ENCODE measurements at regions not wholly inside any gene's neighbourhood (a gene's known extent, or its start where the extent isn't known, plus 50 kb on each side); places are given as distances from the start of the nearest gene placed in this dataset.

GRCh38 chr4:177064729-177065394 lies 244.8 kb upstream of the NEIL3 start:
- no peak overlapping the region for H3K4me3 ChIP-seq (ENCODE audit: low read depth in 1 of 2, low read length in 2 of 2)
- no peaks in the 10 kb centered on the region for H3K4me1 ChIP-seq (ENCODE audit: control insufficient read depth in 1 of 2, insufficient read depth in 2 of 2, low read length in 2 of 2)
- no peaks in the 10 kb centered on the region for H3K27me3 ChIP-seq (ENCODE audit: control insufficient read depth in 1 of 2, insufficient read depth in 2 of 2, low read length in 2 of 2)
- H3K9me3 ChIP-seq (ENCODE audit: control insufficient read depth in 1 of 2, low read length in 2 of 2), result no peaks in the 10 kb centered on the region
- no peak overlapping the region for H3K9ac ChIP-seq (ENCODE audit: low read depth in 1 of 2, low read length in 2 of 2)
- H3K36me3 ChIP-seq (ENCODE audit: control insufficient read depth in 1 of 2, insufficient read depth in 2 of 2, low read length in 2 of 2), result no peaks in the 10 kb centered on the region
- H3K27ac ChIP-seq (ENCODE audit: low read depth, low read length), result no peak overlapping the region

- Histone ChIP-seq H3K4me1 (ENCODE audit: control insufficient read depth in 1 of 2, insufficient read depth in 2 of 2, low read length in 2 of 2) (no peaks in the 10 kb centered on the region), H3K27me3 (ENCODE audit: control insufficient read depth in 1 of 2, insufficient read depth in 2 of 2, low read length in 2 of 2) (no peaks in the 10 kb centered on the region), H3K9me3 (ENCODE audit: control insufficient read depth in 1 of 2, low read length in 2 of 2) (no peaks in the 10 kb centered on the region), H3K4me3 (ENCODE audit: low read depth in 1 of 2, low read length in 2 of 2) (no peak overlapping the region), H3K9ac (ENCODE audit: low read depth in 1 of 2, low read length in 2 of 2) (no peak overlapping the region), H3K27ac (ENCODE audit: low read depth, low read length) (no peak overlapping the region), H3K36me3 (ENCODE audit: control insufficient read depth in 1 of 2, insufficient read depth in 2 of 2, low read length in 2 of 2) (no peaks in the 10 kb centered on the region)
Measured at GRCh38 chr4:177066746-177067145, 242.9 kb upstream of the NEIL3 start.

GRCh38 chr4:177070533-177071058 lies 239.1 kb upstream of the NEIL3 start:
- H3K27ac ChIP-seq (ENCODE audit: low read depth, low read length), result no peak overlapping the region
- H3K9me3 ChIP-seq (ENCODE audit: control insufficient read depth in 1 of 2, low read length in 2 of 2), result no peaks in the 10 kb centered on the region
- H3K4me3 ChIP-seq (ENCODE audit: low read depth in 1 of 2, low read length in 2 of 2), result no peak overlapping the region
- H3K27me3 ChIP-seq (ENCODE audit: control insufficient read depth in 1 of 2, insufficient read depth in 2 of 2, low read length in 2 of 2), result no peaks in the 10 kb centered on the region
- no peaks in the 10 kb centered on the region for H3K36me3 ChIP-seq (ENCODE audit: control insufficient read depth in 1 of 2, insufficient read depth in 2 of 2, low read length in 2 of 2)
- no peak overlapping the region for H3K9ac ChIP-seq (ENCODE audit: low read depth in 1 of 2, low read length in 2 of 2)
- H3K4me1 ChIP-seq (ENCODE audit: control insufficient read depth in 1 of 2, insufficient read depth in 2 of 2, low read length in 2 of 2), result no peaks in the 10 kb centered on the region

DNA sequence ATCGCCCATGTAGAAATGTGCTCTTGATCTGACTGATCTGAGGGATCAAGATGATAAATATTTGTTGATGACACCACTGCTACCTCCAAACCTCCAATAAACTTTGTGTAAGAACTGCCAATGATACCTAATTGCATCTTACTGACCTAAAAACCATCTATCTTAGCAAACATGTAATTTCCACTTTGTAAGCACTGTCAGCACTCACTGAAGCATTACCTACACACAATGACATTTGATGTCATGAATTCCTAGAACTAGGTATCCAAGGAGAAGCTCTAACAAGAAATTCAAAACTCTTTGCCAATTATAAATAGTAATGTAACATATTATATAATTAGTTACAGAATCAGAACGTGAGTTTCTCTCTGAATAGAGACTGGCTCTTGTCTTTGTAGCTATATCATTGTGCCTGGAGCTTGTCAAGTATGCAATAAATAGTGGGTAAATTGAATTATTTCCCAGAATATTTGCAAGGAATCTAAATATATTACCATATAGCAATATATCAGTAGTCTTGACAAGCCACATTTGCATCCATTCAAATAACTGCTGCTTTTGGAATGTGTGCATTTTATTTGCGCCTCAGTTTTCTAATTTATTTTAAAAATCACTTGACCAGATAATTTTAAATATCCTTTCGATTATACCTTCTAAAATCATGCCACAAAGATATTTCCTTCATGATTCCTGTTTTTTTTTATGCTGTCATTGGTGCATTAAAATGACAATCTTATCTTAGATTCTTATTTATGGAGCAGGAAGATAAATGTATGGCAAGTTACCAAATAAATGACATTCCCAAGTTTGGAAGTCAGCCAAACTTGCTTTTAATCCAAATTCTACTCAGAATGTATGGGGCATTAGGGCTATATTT lies 232.3 kb upstream of the NEIL3 start:
- H3K9ac ChIP-seq (ENCODE audit: low read depth in 1 of 2, low read length in 2 of 2), result no peak overlapping the region
- no peaks in the 10 kb centered on the region for H3K4me1 ChIP-seq (ENCODE audit: control insufficient read depth in 1 of 2, insufficient read depth in 2 of 2, low read length in 2 of 2)

DNA sequence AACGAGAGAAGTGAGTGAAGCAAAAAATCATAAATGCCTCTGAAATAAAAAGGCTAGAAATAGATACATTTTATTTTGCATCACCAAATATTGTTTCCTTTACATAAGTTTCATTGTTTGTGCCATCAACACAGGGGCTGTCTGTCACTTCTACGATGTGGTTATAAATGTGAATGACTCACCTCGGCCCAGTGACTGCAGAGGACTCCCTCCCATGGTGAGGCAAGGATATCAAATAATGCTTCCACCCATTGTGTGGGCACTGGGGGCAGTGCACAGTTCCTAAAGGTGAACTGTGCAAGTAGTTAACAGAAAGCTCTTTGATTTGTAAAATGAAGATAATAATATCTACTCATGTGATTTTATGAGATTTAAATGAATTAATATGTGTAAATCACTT lies 230.3 kb upstream of the NEIL3 start:
- Histone ChIP-seq H3K9me3 (ENCODE audit: control insufficient read depth in 1 of 2, low read length in 2 of 2) (no peaks in the 10 kb centered on the region), H3K27ac (ENCODE audit: low read depth, low read length) (no peak overlapping the region), H3K36me3 (ENCODE audit: control insufficient read depth in 1 of 2, insufficient read depth in 2 of 2, low read length in 2 of 2) (no peaks in the 10 kb centered on the region), H3K4me1 (ENCODE audit: control insufficient read depth in 1 of 2, insufficient read depth in 2 of 2, low read length in 2 of 2) (no peaks in the 10 kb centered on the region), H3K27me3 (ENCODE audit: control insufficient read depth in 1 of 2, insufficient read depth in 2 of 2, low read length in 2 of 2) (no peaks in the 10 kb centered on the region), H3K4me3 (ENCODE audit: low read depth in 1 of 2, low read length in 2 of 2) (no peak overlapping the region), H3K9ac (ENCODE audit: low read depth in 1 of 2, low read length in 2 of 2) (no peak overlapping the region)

More for the DNA sequence above, 232.3 kb upstream of the NEIL3 start:
- H3K36me3 ChIP-seq (ENCODE audit: control insufficient read depth in 1 of 2, insufficient read depth in 2 of 2, low read length in 2 of 2), result no peaks in the 10 kb centered on the region
- H3K9me3 ChIP-seq (ENCODE audit: control insufficient read depth in 1 of 2, low read length in 2 of 2), result no peaks in the 10 kb centered on the region
- H3K4me3 ChIP-seq (ENCODE audit: low read depth in 1 of 2, low read length in 2 of 2), result no peak overlapping the region
- no peaks in the 10 kb centered on the region for H3K27me3 ChIP-seq (ENCODE audit: control insufficient read depth in 1 of 2, insufficient read depth in 2 of 2, low read length in 2 of 2)
- H3K27ac ChIP-seq (ENCODE audit: low read depth, low read length), result no peak overlapping the region

GRCh38 chr4:177080388-177080787 lies 229.3 kb upstream of the NEIL3 start:
- H3K27ac ChIP-seq (ENCODE audit: low read depth, low read length), result no peak overlapping the region
- H3K36me3 ChIP-seq (ENCODE audit: control insufficient read depth in 1 of 2, insufficient read depth in 2 of 2, low read length in 2 of 2), result no peaks in the 10 kb centered on the region
- H3K27me3 ChIP-seq (ENCODE audit: control insufficient read depth in 1 of 2, insufficient read depth in 2 of 2, low read length in 2 of 2), result no peaks in the 10 kb centered on the region
- no peak overlapping the region for H3K4me3 ChIP-seq (ENCODE audit: low read depth in 1 of 2, low read length in 2 of 2)
- no peaks in the 10 kb centered on the region for H3K9me3 ChIP-seq (ENCODE audit: control insufficient read depth in 1 of 2, low read length in 2 of 2)
- H3K9ac ChIP-seq (ENCODE audit: low read depth in 1 of 2, low read length in 2 of 2), result no peak overlapping the region
- H3K4me1 ChIP-seq (ENCODE audit: control insufficient read depth in 1 of 2, insufficient read depth in 2 of 2, low read length in 2 of 2), result no peaks in the 10 kb centered on the region

DNA sequence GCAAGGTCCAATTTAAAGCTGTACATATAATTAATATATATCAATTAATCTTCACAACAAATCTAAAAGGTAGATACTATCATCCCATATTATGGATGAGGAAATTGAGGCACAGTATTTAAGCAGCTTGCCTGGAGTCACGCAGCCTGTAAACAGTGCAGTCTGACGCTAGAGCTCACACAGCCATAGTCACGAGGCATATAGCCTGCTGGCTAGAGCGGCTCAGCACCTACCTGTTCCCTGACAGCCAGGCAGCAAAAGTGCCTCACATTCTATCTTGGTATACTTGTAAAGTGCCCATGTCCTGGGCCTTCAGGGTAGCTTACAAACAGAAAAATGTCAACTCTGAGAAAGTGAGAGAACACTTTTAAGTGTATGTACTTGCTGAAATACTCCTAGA lies 222.6 kb upstream of the NEIL3 start:
- Histone ChIP-seq H3K27me3 (ENCODE audit: control insufficient read depth in 1 of 2, insufficient read depth in 2 of 2, low read length in 2 of 2) (no peaks in the 10 kb centered on the region), H3K9me3 (ENCODE audit: control insufficient read depth in 1 of 2, low read length in 2 of 2) (no peaks in the 10 kb centered on the region), H3K4me1 (ENCODE audit: control insufficient read depth in 1 of 2, insufficient read depth in 2 of 2, low read length in 2 of 2) (no peaks in the 10 kb centered on the region)

DNA sequence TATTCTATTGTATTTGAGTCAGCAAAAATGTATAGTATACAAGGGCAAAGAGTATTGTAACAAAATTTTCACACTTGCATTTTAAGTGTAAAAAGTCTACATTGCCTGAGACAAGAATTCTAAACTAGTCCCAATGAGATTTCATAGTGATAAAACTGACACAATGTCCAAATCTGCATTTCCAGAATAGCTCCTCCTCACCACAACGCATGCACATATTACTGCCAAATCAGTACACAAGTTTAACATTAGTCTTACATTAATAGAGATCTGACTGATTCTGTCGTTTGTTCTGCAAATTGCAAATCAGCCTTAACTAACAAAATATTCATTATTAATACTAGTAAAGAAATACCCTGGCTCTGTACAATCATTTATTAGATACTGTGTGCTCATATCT lies 222.2 kb upstream of the NEIL3 start:
- Histone ChIP-seq H3K27me3 (ENCODE audit: control insufficient read depth in 1 of 2, insufficient read depth in 2 of 2, low read length in 2 of 2) (no peaks in the 10 kb centered on the region), H3K36me3 (ENCODE audit: control insufficient read depth in 1 of 2, insufficient read depth in 2 of 2, low read length in 2 of 2) (no peaks in the 10 kb centered on the region), H3K9ac (ENCODE audit: low read depth in 1 of 2, low read length in 2 of 2) (no peak overlapping the region), H3K4me1 (ENCODE audit: control insufficient read depth in 1 of 2, insufficient read depth in 2 of 2, low read length in 2 of 2) (no peaks in the 10 kb centered on the region), H3K4me3 (ENCODE audit: low read depth in 1 of 2, low read length in 2 of 2) (no peak overlapping the region), H3K27ac (ENCODE audit: low read depth, low read length) (no peak overlapping the region), H3K9me3 (ENCODE audit: control insufficient read depth in 1 of 2, low read length in 2 of 2) (no peaks in the 10 kb centered on the region)

More for the DNA sequence above, 222.6 kb upstream of the NEIL3 start:
- H3K9ac ChIP-seq (ENCODE audit: low read depth in 1 of 2, low read length in 2 of 2), result no peak overlapping the region
- no peak overlapping the region for H3K4me3 ChIP-seq (ENCODE audit: low read depth in 1 of 2, low read length in 2 of 2)
- H3K27ac ChIP-seq (ENCODE audit: low read depth, low read length), result no peak overlapping the region
- H3K36me3 ChIP-seq (ENCODE audit: control insufficient read depth in 1 of 2, insufficient read depth in 2 of 2, low read length in 2 of 2), result no peaks in the 10 kb centered on the region

- H3K27me3 ChIP-seq (ENCODE audit: control insufficient read depth in 1 of 2, insufficient read depth in 2 of 2, low read length in 2 of 2), result no peaks in the 10 kb centered on the region
- H3K9me3 ChIP-seq (ENCODE audit: control insufficient read depth in 1 of 2, low read length in 2 of 2), result no peaks in the 10 kb centered on the region
- H3K27ac ChIP-seq (ENCODE audit: low read depth, low read length), result no peak overlapping the region
- H3K4me1 ChIP-seq (ENCODE audit: control insufficient read depth in 1 of 2, insufficient read depth in 2 of 2, low read length in 2 of 2), result no peaks in the 10 kb centered on the region
- no peak overlapping the region for H3K9ac ChIP-seq (ENCODE audit: low read depth in 1 of 2, low read length in 2 of 2)
- no peak overlapping the region for H3K4me3 ChIP-seq (ENCODE audit: low read depth in 1 of 2, low read length in 2 of 2)
- no peaks in the 10 kb centered on the region for H3K36me3 ChIP-seq (ENCODE audit: control insufficient read depth in 1 of 2, insufficient read depth in 2 of 2, low read length in 2 of 2)
Measured at GRCh38 chr4:177091515-177091914, 218.2 kb upstream of the NEIL3 start.

DNA sequence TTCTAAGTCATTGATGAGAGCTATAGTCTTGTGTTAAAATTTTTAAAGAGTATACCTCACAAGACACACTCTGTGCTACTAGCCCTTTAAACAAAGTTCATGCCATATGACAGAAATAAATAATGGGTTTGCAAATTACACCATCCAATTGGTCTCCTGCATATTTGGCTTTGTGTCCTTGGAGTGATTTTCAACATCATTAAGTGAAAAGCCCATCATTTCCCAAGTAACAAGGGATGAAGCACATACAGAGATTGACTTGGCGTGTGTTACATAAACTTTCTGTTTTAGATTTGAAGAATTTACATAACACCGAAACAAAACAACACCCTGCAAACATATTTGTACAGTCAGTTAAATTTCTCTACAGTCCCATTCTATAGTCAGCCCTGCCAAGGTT lies 216.9 kb upstream of the NEIL3 start:
- H3K4me1 ChIP-seq (ENCODE audit: control insufficient read depth in 1 of 2, insufficient read depth in 2 of 2, low read length in 2 of 2), result no peaks in the 10 kb centered on the region
- no peaks in the 10 kb centered on the region for H3K36me3 ChIP-seq (ENCODE audit: control insufficient read depth in 1 of 2, insufficient read depth in 2 of 2, low read length in 2 of 2)
- no peak overlapping the region for H3K4me3 ChIP-seq (ENCODE audit: low read depth in 1 of 2, low read length in 2 of 2)
- H3K9ac ChIP-seq (ENCODE audit: low read depth in 1 of 2, low read length in 2 of 2), result no peak overlapping the region
- H3K9me3 ChIP-seq (ENCODE audit: control insufficient read depth in 1 of 2, low read length in 2 of 2), result no peaks in the 10 kb centered on the region
- no peaks in the 10 kb centered on the region for H3K27me3 ChIP-seq (ENCODE audit: control insufficient read depth in 1 of 2, insufficient read depth in 2 of 2, low read length in 2 of 2)
- no peak overlapping the region for H3K27ac ChIP-seq (ENCODE audit: low read depth, low read length)
